Liver (tissue), 3 donors: ENCODE measurements at regions not wholly inside any gene's neighbourhood (a gene's known extent, or its start where the extent isn't known, plus 50 kb on each side); places are given as distances from the start of the nearest gene placed in this dataset.

Source experiments
- CTCF ChIP-seq: fragments of 150-350 bp; IDR thresholded peaks from 2 replicates; pipeline ENCODE4 v1.5.1; 2017; ENCODE audit warnings: improper control_type of control experiment, low read depth, low read length; ENCODE audit not compliant: missing input control
- JUND ChIP-seq, 2 donors: IDR thresholded peaks; 2 replicates each; pipeline ENCODE4 v1.6.1; 2016; ENCODE audit warnings: antibody characterized with exemption in 2 of 2
- MAX ChIP-seq: IDR thresholded peaks from 2 replicates; pipeline ENCODE4 v1.6.1; 2016; ENCODE audit warnings: antibody characterized with exemption
- REST ChIP-seq: IDR thresholded peaks from 2 replicates; pipeline ENCODE4 v1.6.1; 2016; ENCODE audit warnings: antibody characterized with exemption, mild to moderate bottlenecking
- RXRA ChIP-seq, 2 donors: IDR thresholded peaks; 2 replicates each; pipeline ENCODE4 v1.6.1; 2017 to 2018; ENCODE audit warnings: antibody characterized with exemption in 2 of 2, mild to moderate bottlenecking in 1 of 2
- SP1 ChIP-seq: IDR thresholded peaks from 2 replicates; pipeline ENCODE4 v1.6.1; 2018; ENCODE audit warnings: antibody characterized with exemption, mild to moderate bottlenecking
- TAF1 ChIP-seq: conservative IDR thresholded peaks from 2 replicates; pipeline ENCODE4 v1.6.1; 2016; ENCODE audit warnings: antibody characterized with exemption, mild to moderate bottlenecking
- YY1 ChIP-seq: IDR thresholded peaks from 2 replicates; pipeline ENCODE4 v1.6.1; 2016; ENCODE audit warnings: antibody characterized with exemption, mild to moderate bottlenecking
- ZBTB33 ChIP-seq: IDR thresholded peaks from 2 replicates; pipeline ENCODE4 v1.6.1; 2016; ENCODE audit warnings: antibody characterized with exemption
- donor health status: healthy.
- donor health status: healthy.

- TF ChIP-seq CTCF: no peak
- no peak for TF ChIP-seq TAF1
- TF ChIP-seq RXRA (IDR thresholded peaks at IDR 0.05): no peak
- TF ChIP-seq MAX: no peak
- TF ChIP-seq SP1: no peak
- no peak for TF ChIP-seq ZBTB33
- no peak for TF ChIP-seq REST
- TF ChIP-seq JUND (IDR thresholded peaks at IDR 0.05): no peak
- TF ChIP-seq YY1: no peak
Measured at GRCh38 chr2:123002660-123003248, 1022.3 kb upstream of the CNTNAP5 start.
